Mammary epithelial cell (primary cell): ENCODE measurements at regions not wholly inside any gene's neighbourhood (a gene's known extent, or its start where the extent isn't known, plus 50 kb on each side); places are given as distances from the start of the nearest gene placed in this dataset.

Source experiments
- CTCF ChIP-seq, 2 donors: IDR thresholded peaks in 1 of 2; conservative IDR thresholded peaks in 1 of 2; 2 replicates each; pipeline ENCODE4 v1.5.1; 2011 to 2012; ENCODE audit warnings: inconsistent platforms in 2 of 2, low read length in 2 of 2, mild to moderate bottlenecking in 2 of 2, control low read depth in 1 of 2, low read depth in 1 of 2; ENCODE audit not compliant: insufficient read depth in 1 of 2; ENCODE audit errors: extremely low read depth in 1 of 2
- EZH2 ChIP-seq: IDR thresholded peaks from 2 replicates; pipeline ENCODE4 v1.6.1; 2012; ENCODE audit warnings: low read length, inconsistent platforms, borderline replicate concordance

- no peak for TF ChIP-seq CTCF (conservative IDR thresholded peaks at IDR 0.05 in 1 of 2, IDR thresholded peaks at IDR 0.05 in 1 of 2; ENCODE audit: extremely low read depth in 1 of 2, insufficient read depth in 1 of 2, low read depth in 1 of 2, low read length in 2 of 2)
- no peak for TF ChIP-seq EZH2
These were observed 128.4 kb upstream of the RAB11FIP2 start for GRCh38 chr10:118175148-118175547.
